ENCODE measurements at regions not wholly inside any gene's neighbourhood (a gene's known extent, or its start where the extent isn't known, plus 50 kb on each side); places are given as distances from the start of the nearest gene placed in this dataset.

DNA sequence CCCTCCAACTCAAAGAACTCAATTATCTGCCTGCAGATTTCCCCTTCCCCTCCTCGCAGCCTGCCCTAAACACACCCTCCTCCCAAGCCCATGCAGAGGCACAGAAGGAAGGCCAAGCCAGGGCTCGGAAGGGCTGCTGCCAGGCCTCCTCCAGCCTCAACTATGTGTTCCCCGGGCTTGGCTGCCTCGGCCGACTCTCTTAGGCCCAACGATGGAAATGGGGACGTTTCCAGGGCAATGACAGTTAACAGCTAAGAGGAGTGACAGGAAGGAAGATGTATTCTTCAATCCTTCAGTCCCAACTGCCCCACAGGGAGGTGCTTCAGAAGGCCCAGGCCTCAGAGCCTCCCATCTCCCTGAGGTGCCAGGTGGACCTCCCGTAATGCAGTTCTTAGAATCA lies 104.0 kb upstream of the AKIP1 start (continued):
- TF ChIP-seq, protein P1, sequence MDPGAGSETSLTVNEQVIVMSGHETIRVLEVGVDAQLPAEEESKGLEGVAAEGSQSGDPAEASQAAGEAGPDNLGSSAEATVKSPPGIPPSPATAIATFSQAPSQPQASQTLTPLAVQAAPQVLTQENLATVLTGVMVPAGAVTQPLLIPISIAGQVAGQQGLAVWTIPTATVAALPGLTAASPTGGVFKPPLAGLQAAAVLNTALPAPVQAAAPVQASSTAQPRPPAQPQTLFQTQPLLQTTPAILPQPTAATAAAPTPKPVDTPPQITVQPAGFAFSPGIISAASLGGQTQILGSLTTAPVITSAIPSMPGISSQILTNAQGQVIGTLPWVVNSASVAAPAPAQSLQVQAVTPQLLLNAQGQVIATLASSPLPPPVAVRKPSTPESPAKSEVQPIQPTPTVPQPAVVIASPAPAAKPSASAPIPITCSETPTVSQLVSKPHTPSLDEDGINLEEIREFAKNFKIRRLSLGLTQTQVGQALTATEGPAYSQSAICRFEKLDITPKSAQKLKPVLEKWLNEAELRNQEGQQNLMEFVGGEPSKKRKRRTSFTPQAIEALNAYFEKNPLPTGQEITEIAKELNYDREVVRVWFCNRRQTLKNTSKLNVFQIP (CRISPR knock-in tag; IDR thresholded peaks at IDR 0.05; ENCODE audit: borderline replicate concordance, low read depth): no peak
- no peak for TF ChIP-seq TOX (CRISPR knock-in tag; IDR thresholded peaks at IDR 0.05; ENCODE audit: borderline replicate concordance)
- no peak for TF ChIP-seq ZC3H10 (CRISPR knock-in tag; IDR thresholded peaks at IDR 0.05)
- TF ChIP-seq TCF4 (CRISPR knock-in tag; IDR thresholded peaks at IDR 0.05; ENCODE audit: borderline replicate concordance): no peak
- no peak for TF ChIP-seq ISL1 (CRISPR knock-in tag; IDR thresholded peaks at IDR 0.05)
- TF ChIP-seq BACH2 (CRISPR knock-in tag; IDR thresholded peaks at IDR 0.05; ENCODE audit: borderline replicate concordance): no peak
- TF ChIP-seq, protein P2, sequence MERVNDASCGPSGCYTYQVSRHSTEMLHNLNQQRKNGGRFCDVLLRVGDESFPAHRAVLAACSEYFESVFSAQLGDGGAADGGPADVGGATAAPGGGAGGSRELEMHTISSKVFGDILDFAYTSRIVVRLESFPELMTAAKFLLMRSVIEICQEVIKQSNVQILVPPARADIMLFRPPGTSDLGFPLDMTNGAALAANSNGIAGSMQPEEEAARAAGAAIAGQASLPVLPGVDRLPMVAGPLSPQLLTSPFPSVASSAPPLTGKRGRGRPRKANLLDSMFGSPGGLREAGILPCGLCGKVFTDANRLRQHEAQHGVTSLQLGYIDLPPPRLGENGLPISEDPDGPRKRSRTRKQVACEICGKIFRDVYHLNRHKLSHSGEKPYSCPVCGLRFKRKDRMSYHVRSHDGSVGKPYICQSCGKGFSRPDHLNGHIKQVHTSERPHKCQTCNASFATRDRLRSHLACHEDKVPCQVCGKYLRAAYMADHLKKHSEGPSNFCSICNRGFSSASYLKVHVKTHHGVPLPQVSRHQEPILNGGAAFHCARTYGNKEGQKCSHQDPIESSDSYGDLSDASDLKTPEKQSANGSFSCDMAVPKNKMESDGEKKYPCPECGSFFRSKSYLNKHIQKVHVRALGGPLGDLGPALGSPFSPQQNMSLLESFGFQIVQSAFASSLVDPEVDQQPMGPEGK (CRISPR knock-in tag; IDR thresholded peaks at IDR 0.05; ENCODE audit: borderline replicate concordance): no peak
- TF ChIP-seq CSDC2 (CRISPR knock-in tag; IDR thresholded peaks at IDR 0.05): no peak
- no peak for TF ChIP-seq ZFP30 (CRISPR knock-in tag; IDR thresholded peaks at IDR 0.05)
- no peak for TF ChIP-seq ESRRG (CRISPR knock-in tag; IDR thresholded peaks at IDR 0.05)

DNA sequence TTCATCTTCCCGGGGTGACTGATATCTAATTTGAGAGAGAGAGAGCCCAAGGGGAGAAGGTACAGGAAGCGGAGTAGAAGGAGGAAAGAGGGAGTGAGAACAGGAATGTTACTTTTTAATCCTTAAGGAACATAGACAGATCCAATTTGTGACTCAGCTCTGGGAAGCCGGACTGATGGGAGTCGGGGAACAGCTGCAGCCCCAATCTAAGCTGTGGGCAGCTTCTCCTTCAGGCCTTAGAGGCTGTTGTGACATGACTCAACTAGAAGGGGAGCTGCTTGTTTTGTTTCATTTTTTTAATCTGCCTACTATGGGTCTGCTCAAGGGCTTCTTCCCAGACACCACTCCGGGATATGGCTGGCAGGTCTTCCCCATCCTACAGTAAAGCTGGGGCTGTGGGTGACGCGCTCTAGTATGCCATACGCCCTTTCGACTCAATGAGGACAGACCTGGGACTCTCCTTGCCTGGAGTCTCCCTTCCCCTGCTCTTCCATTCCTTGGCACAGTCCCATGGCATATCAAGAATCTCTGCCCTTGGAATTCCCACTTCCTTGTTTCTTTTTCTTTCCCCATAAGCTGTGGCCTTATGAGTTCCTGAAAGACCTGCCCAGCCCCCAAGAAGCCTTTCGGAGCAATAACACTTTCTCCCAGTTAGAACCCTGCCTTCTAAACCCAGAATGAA lies 103.3 kb upstream of the AKIP1 start:
- peak; percentile 52 for ATAC-seq
- TF ChIP-seq ZFP30 (CRISPR knock-in tag; IDR thresholded peaks at IDR 0.05) (no peak), GLIS3 (CRISPR knock-in tag; IDR thresholded peaks at IDR 0.05) (no peak), PPARA (CRISPR knock-in tag; IDR thresholded peaks at IDR 0.05; ENCODE audit: borderline replicate concordance) (no peak)

DNA sequence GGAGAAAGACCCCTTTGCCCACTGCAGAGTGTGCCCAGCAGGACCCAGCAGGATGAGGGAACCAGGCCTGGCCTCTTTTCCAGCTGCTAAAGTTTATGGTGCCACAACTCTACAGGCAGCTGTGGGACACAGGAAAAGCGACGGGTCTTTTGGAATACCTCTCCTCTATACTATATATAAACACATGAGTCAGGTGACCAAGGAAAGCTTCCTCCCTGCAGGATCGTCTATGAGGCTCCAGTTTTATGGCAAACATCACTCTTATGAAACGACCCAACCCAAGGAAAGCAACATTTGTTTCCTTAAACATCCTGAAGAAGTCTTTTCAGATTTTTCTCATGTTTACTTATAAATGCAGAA lies 102.8 kb upstream of the AKIP1 start:
- no peak for ATAC-seq
- TF ChIP-seq OSR1 (CRISPR knock-in tag; IDR thresholded peaks at IDR 0.05) (no peak), ZNF70 (CRISPR knock-in tag; IDR thresholded peaks at IDR 0.05) (no peak)
- TF ChIP-seq, protein P2 (CRISPR knock-in tag; IDR thresholded peaks at IDR 0.05; ENCODE audit: borderline replicate concordance): no peak

DNA sequence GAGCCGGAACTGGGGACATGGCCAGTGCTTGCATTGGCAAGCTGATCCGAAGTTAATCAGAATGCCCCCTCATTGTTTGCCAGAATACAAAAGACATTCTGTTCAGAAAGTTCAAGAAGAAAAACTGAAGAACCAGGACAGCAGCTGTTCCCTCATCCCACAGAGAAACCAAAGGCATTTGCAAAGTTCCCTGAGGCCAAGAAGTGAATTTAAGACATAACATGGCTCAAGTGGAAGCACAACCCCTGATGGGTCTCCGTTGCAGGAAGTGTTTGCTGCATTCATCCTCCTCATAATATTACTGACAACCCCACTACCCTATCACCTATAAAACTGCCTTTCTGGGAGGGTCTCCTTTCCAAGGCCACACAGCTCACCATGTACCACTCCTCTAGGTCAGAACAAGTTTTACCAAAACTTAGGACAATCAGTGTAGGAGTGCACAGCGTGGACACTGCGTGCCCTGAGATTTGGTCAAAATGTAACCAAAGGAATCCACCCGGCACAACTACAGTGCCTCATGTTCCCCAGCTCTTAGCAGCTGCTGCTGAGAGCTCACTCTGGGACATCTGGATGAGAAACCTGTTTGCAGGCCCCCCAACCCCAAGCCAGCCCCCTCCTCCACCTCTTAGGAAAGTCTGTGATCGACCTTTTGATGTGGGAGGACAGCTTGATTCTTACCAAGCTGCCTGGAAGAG lies 101.6 kb upstream of the AKIP1 start:
- ATAC-seq: no peak

More for the DNA sequence above, 101.6 kb upstream of the AKIP1 start:
- no peak for TF ChIP-seq ESRRG (CRISPR knock-in tag; IDR thresholded peaks at IDR 0.05)
- TF ChIP-seq, protein P3, sequence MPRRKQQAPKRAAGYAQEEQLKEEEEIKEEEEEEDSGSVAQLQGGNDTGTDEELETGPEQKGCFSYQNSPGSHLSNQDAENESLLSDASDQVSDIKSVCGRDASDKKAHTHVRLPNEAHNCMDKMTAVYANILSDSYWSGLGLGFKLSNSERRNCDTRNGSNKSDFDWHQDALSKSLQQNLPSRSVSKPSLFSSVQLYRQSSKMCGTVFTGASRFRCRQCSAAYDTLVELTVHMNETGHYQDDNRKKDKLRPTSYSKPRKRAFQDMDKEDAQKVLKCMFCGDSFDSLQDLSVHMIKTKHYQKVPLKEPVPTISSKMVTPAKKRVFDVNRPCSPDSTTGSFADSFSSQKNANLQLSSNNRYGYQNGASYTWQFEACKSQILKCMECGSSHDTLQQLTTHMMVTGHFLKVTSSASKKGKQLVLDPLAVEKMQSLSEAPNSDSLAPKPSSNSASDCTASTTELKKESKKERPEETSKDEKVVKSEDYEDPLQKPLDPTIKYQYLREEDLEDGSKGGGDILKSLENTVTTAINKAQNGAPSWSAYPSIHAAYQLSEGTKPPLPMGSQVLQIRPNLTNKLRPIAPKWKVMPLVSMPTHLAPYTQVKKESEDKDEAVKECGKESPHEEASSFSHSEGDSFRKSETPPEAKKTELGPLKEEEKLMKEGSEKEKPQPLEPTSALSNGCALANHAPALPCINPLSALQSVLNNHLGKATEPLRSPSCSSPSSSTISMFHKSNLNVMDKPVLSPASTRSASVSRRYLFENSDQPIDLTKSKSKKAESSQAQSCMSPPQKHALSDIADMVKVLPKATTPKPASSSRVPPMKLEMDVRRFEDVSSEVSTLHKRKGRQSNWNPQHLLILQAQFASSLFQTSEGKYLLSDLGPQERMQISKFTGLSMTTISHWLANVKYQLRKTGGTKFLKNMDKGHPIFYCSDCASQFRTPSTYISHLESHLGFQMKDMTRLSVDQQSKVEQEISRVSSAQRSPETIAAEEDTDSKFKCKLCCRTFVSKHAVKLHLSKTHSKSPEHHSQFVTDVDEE (CRISPR knock-in tag; IDR thresholded peaks at IDR 0.05): no peak
- TF ChIP-seq ZNF8 (CRISPR knock-in tag; IDR thresholded peaks at IDR 0.05): no peak
- TF ChIP-seq ZNF565 (CRISPR knock-in tag; conservative IDR thresholded peaks at IDR 0.05; ENCODE audit: low read depth): no peak
- TF ChIP-seq ISL1 (CRISPR knock-in tag; IDR thresholded peaks at IDR 0.05): no peak
- TF ChIP-seq, protein P2 (CRISPR knock-in tag; IDR thresholded peaks at IDR 0.05; ENCODE audit: borderline replicate concordance): no peak
- TF ChIP-seq BACH2 (CRISPR knock-in tag; IDR thresholded peaks at IDR 0.05; ENCODE audit: borderline replicate concordance): no peak
- TF ChIP-seq ZNF70 (CRISPR knock-in tag; IDR thresholded peaks at IDR 0.05): no peak
- TF ChIP-seq, protein P4, sequence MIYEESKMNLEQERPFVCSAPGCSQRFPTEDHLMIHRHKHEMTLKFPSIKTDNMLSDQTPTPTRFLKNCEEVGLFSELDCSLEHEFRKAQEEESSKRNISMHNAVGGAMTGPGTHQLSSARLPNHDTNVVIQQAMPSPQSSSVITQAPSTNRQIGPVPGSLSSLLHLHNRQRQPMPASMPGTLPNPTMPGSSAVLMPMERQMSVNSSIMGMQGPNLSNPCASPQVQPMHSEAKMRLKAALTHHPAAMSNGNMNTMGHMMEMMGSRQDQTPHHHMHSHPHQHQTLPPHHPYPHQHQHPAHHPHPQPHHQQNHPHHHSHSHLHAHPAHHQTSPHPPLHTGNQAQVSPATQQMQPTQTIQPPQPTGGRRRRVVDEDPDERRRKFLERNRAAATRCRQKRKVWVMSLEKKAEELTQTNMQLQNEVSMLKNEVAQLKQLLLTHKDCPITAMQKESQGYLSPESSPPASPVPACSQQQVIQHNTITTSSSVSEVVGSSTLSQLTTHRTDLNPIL (CRISPR knock-in tag; IDR thresholded peaks at IDR 0.05; ENCODE audit: low read depth): no peak
- no peak for TF ChIP-seq GLIS3 (CRISPR knock-in tag; IDR thresholded peaks at IDR 0.05)
- TF ChIP-seq, protein P5, sequence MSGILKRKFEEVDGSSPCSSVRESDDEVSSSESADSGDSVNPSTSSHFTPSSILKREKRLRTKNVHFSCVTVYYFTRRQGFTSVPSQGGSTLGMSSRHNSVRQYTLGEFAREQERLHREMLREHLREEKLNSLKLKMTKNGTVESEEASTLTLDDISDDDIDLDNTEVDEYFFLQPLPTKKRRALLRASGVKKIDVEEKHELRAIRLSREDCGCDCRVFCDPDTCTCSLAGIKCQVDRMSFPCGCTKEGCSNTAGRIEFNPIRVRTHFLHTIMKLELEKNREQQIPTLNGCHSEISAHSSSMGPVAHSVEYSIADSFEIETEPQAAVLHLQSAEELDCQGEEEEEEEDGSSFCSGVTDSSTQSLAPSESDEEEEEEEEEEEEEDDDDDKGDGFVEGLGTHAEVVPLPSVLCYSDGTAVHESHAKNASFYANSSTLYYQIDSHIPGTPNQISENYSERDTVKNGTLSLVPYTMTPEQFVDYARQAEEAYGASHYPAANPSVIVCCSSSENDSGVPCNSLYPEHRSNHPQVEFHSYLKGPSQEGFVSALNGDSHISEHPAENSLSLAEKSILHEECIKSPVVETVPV (CRISPR knock-in tag; IDR thresholded peaks at IDR 0.05): no peak
